Activated CD4-positive, alpha-beta T cell treated with anti-CD3 and anti-CD28 coated beads, Interleukin-2, amount 50 U/mL, for 16 hours (primary cell): ENCODE measurements at regions not wholly inside any gene's neighbourhood (a gene's known extent, or its start where the extent isn't known, plus 50 kb on each side); places are given as distances from the start of the nearest gene placed in this dataset.

Experiments
- DNase-seq: peaks from one replicate; pipeline ENCODE4 v3.0.0-alpha.2; 2020

GRCh38 chr21:16074950-16075489, 345.2 kb downstream of the USP25 start:
- no peak for DNase-seq

- DNase-seq, result no peak
Measured at GRCh38 chr21:16075649-16076282, 346.0 kb downstream of the USP25 start.

GRCh38 chr21:16076465-16076864, 346.7 kb downstream of the USP25 start:
- DNase-seq, result no peak

- no peak for DNase-seq
Measured at GRCh38 chr21:16078382-16078781, 348.6 kb downstream of the USP25 start.

GRCh38 chr21:16079830-16080229, 350.0 kb downstream of the USP25 start:
- DNase-seq, result no peak

GRCh38 chr21:16081304-16081703, 351.5 kb downstream of the USP25 start:
- no peak for DNase-seq

- DNase-seq, result peak; percentile 14
Measured at GRCh38 chr21:16082038-16082816, 352.4 kb downstream of the USP25 start.

- DNase-seq, result no peak
Measured at GRCh38 chr21:16084776-16085364, 355.1 kb downstream of the USP25 start.

- DNase-seq, result no peak
Measured at GRCh38 chr21:16085421-16085820, 355.6 kb downstream of the USP25 start.

GRCh38 chr21:16086121-16086520, 356.3 kb downstream of the USP25 start:
- no peak for DNase-seq

GRCh38 chr21:16086936-16087335, 357.2 kb downstream of the USP25 start:
- no peak for DNase-seq

- no peak for DNase-seq
Measured at GRCh38 chr21:16087523-16087922, 357.7 kb downstream of the USP25 start.

GRCh38 chr21:16088056-16088455, 358.3 kb downstream of the USP25 start:
- DNase-seq, result no peak

- DNase-seq, result no peak
Measured at GRCh38 chr21:16095005-16095404, 365.2 kb downstream of the USP25 start.

- no peak for DNase-seq
Measured at GRCh38 chr21:16096988-16097387, 367.2 kb downstream of the USP25 start.

- no peak for DNase-seq
Measured at GRCh38 chr21:16102113-16102512, 372.3 kb downstream of the USP25 start.

GRCh38 chr21:16108561-16109075, 378.8 kb downstream of the USP25 start:
- DNase-seq, result no peak

GRCh38 chr21:16113052-16113715, 383.4 kb downstream of the USP25 start:
- DNase-seq, result no peak

- DNase-seq, result no peak
Measured at GRCh38 chr21:16115461-16115860, 385.7 kb downstream of the USP25 start.

- DNase-seq, result no peak
Measured at GRCh38 chr21:16116069-16116468, 386.3 kb downstream of the USP25 start.

GRCh38 chr21:16116798-16117197, 387.0 kb downstream of the USP25 start:
- DNase-seq, result no peak

- no peak for DNase-seq
Measured at GRCh38 chr21:16117331-16117730, 387.5 kb downstream of the USP25 start.
